Lung microvascular endothelial cell (primary cell): ENCODE measurements at regions not wholly inside any gene's neighbourhood (a gene's known extent, or its start where the extent isn't known, plus 50 kb on each side); places are given as distances from the start of the nearest gene placed in this dataset.
"Not testable (repeated sequence)": the region's sequence is repeated elsewhere in the genome, so short reads cannot be mapped to it uniquely, and the experiment has no call there.

Experiments used
- DNase-seq, 2 donors: peaks; one replicate each; pipeline versions ENCODE4 v3.0.0 to v3.0.0-alpha.2; 2010; ENCODE audit warnings: low read depth in 2 of 2

GRCh38 chr9:1538301-1538700 is 476.8 kb upstream of the SMARCA2 start:
- no peak for DNase-seq

DNA sequence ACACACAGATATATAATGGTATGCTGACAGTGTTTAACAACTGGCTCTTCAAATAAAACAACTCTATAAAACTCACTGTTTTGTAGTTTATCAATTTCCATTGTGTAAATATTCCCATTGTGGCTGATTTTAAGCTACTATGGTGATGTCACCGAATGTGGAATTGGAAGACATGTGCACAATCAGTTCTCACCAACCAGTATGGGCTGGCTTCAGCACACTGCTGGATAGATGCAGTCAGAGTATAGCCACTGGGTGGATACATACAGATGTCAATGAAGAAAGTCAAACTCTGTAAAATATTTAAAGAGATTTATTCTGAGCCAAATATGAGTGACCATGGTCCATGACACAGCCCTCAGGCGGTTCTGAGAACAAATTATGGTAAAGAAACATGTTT is 475.9 kb upstream of the SMARCA2 start:
- DNase-seq: no peak

GRCh38 chr9:1550636-1551035 is 464.5 kb upstream of the SMARCA2 start:
- DNase-seq: no peak

DNA sequence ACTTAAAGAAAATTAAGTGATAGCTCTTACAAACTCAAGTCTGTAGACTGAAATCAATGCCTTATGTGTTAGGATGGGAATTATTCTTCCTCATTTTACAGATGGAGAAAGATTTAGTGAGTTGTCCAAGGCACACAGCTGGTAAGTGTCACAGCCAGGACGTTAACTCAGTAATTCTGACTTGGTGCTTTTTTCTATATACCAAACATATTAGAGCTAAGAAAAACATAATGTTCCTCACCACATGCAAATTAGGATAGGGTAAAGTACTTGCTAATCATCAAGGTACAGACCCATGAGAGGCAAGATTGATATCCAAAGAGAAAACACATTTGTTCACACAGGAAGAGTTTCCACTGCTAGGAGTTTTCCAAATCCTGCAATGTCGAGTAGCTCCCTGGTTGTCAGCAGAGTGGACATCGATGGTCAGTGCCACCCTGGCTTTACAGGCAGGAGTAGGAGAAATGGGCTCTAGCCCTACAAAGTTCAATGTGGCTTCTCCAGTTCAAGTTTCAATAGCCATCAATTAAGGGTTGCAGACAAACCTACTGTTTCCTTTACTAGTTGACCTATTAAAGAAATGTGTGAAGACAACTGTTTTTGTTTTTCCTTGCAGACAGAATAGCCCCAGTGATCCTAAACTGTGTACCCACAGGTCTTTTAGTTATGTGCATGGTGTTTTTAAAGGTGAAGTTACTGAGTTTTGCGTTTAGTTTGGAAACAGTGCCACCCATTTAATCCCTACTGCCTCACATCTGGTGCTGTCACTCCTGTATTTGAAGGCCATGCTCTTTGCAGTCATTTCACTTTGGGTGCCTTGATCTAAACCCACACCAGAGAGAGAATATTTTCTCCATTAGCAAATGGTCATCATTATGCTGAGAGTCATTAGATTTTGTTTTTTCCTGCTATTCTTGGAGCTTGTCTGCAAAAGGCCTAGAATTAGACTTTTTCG is 460.8 kb upstream of the SMARCA2 start:
- no peak for DNase-seq

GRCh38 chr9:1558666-1559065 is 456.5 kb upstream of the SMARCA2 start:
- DNase-seq: not testable (repeated sequence)

DNA sequence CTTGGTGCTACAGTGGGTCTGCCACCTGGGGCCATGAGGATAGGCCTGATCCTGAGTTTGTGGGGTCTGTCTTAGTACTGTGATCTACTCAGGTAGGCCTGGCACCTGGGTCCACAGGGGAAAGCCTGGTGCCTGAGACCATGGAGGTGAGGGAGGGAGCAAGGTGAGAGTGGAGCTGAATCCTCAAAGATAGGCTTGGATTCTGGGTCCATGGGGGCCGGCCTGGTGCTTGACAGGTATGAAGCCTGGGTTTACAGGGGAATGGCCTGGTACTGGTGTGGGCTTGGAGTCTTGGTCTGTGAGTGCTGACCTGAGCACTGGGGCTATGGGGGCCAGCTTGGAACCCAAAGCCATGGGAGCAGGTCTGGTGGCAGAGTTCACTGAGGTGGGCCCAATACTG is 439.2 kb upstream of the SMARCA2 start:
- no peak for DNase-seq

DNA sequence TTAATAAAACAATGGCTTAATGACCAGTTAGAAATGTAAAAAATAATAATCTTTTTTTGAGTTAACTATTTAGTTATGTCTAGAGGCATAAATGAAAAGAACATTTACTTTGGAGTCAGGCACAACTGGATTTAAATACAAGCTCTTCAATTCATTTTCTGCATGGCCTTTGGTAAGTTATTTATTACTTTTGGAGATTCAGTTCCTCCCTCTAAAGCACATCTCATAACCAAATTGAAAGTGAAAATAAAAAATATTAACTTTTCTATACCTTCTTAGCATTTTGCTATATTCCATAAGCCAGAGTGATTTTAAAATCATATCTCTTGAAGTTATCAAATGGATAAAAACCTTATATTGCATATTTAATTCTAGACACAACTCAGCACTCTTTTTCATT is 434.9 kb upstream of the SMARCA2 start:
- no peak for DNase-seq

- DNase-seq: no peak
These were observed 433.2 kb upstream of the SMARCA2 start for GRCh38 chr9:1581926-1582325.

DNA sequence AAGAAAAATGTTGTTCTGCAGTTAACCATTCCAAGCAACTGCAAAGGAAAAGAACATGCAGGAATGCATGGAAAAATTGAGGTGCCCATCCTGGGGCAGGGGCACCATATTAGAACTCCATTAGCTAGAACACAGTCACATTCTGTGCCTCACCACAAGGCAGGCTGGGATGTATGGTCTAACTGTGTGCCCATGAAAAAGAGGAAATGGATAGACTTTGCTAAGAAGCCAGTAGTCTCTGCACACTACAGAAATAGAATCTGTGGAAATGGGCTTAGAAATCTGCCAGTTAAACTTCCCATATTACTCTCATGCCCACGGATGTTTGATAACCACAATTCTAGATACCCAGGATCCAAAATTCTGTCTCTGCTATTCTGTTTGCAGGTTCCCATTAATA is 423.8 kb upstream of the SMARCA2 start:
- DNase-seq: no peak

DNA sequence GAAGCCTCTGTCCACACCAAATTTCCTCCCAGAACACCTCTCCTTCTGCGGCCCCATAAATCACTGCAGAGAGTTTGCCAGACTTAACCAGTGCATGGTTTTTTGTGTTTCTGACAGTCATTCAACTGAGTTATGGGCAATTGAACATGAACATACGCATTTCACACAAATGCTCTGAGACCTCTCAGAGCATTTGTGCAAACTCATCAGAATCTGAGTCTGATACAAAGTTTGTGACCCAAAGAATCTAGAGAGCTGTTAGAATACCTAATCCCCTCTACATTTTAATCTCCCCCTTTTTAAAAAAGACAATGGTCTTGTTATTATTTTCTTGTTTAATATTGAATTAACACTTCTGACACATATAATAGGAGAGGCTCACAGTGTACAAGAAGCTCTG is 416.9 kb upstream of the SMARCA2 start:
- no peak for DNase-seq

- no peak for DNase-seq
These were observed 415.2 kb upstream of the SMARCA2 start for GRCh38 chr9:1599961-1600360.

GRCh38 chr9:1604942-1605560 is 410.1 kb upstream of the SMARCA2 start:
- DNase-seq: peak in 1 of 2 donors; percentile 1

DNA sequence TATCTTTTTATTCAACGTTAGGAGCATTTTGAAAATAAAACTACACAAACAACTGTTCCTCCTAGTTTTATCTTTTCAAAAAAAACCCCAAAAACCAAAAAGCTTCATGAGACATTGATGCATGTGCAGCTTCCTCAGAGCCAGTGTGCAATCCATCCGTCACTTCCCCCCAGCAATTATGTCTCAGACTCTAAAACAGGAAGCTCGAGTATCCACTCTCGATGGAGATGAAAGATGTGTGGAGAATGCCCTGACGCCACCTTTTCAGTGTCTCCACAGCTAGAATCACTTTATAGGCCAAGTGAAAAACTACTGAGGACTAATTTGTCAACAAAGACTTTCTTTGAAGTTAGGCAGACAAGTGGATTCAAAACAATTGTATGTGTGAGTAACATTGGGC is 408.9 kb upstream of the SMARCA2 start:
- DNase-seq: no peak

DNA sequence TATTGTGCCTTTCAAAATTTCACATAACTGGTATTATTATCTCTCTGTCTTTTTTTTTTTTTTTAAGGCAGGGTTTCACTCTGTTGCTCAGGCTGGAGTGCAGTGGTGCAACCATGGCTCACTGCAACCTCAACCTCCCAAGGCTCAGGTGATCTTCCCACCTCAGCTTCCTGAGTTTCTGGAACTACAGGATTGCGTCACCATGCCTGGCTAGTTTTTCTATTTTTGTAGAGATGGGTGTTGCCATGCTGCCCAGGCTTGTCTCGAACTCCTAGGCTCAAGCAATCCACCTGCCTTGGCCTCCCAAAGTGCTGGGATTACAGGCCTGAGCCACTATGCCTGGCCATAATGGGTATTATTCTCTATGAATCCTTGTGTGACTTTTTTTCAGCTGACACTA is 402.3 kb upstream of the SMARCA2 start:
- DNase-seq: no peak

GRCh38 chr9:1617419-1617818 is 397.7 kb upstream of the SMARCA2 start:
- DNase-seq: no peak

GRCh38 chr9:1619915-1620710 is 395.0 kb upstream of the SMARCA2 start:
- no peak for DNase-seq

DNA sequence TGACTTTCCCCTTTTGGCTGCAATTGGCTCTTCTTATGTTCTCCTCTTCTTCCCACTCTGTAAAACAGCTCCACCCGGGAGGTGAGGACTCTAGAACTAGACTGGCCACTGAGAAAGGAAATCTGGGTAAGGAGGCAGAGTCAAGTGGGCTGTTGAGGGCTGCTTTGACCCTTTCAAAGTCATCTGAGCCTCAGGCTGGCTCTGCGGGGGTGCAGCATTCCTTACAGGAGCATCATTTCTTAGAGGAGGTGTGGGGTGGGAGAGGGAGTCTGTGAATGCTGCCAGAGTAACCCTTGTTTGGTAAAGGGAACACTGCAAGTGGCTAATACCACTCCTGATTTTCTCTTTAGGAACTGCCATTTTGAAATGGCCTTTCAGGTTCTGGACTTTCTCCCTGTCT is 377.7 kb upstream of the SMARCA2 start:
- DNase-seq: no peak

DNA sequence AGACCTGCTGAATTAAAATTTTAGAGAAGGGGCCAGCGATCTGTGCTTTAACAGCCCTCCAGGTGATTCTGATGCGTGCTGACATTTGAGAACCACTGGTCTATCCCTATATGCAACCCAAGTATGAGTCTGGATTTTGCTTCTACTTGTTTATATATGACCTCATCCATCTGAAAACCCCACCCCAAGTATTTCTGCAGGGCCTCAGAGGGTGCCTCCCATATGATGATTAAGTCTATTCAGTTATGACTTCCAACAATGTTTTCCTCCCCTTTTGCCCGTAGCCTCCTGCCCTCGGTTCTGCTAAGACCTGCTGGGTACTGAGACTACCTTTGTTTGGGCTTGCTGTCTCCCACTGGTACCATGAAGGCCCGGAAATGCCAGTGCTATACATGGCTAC is 376.0 kb upstream of the SMARCA2 start:
- DNase-seq: no peak

DNA sequence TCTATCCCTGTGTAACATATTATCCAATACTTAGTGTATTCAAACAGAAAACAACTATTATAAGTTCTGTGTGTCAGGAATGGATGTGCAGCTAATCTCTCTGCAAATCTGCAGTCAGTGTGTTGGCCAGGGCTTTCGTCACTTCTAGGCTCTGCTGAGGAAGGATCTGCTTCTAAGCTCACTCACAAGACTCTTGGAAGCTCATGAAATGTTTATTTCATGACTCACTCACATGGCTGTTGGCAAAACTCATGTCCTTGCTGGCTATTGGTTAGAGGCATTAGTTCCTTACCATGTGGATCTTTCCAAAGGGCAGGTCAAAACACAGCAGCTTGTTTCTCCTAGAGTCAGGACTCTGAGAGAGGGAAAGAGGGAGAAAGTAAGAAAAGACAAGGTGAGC is 367.4 kb upstream of the SMARCA2 start:
- DNase-seq: peak in 1 of 2 donors; percentile 1

DNA sequence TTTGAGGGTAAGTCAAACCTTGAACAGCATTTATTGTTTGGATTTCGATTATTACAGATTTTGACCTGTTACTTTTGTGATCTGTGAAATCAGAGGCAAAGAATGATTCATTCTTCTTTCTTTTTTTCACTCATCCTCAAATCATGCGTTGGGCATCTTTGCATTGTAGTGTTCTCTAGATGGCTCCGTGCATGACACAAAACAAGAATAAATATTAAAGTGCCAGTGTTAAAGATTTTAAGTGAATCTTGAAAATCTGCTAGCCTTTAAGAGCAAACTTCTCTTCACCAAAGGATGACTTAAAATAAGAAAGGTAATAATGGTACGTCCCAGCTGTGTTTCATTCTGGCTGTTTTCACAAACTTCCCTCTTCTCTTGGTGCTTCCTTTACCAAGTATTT is 361.9 kb upstream of the SMARCA2 start:
- no peak for DNase-seq

DNA sequence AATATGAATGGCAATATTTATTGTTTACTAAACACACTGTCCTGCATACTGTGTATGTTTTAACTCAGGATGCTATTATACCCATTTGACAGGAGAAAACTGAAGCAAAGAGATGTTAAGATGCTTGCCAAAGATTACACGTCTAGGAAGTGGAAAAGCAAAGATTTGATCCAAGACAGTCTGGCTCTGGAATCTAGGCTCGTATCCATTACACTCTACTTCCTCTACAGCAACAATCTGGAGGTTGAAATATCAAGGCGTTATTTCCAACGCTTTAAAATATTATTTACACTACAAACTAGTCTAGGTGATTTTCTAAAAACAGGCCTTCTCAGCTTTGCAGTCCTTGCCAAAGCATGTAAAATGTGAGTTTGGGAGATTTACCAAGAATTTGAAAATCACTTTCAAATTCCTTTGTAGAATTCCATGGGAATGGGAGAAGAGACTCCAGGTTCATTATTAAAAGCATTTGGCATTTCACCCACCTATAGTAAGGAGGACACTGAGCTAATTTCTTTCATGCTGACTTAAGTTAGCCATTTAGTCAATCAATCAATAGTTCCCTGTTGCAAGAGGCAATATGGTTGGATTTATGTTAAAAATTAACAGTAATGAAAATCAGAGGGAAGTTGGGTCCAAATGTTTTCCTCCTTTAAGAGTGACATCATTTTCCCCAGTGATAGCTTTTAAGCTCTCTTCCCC is 356.3 kb upstream of the SMARCA2 start:
- no peak for DNase-seq

DNA sequence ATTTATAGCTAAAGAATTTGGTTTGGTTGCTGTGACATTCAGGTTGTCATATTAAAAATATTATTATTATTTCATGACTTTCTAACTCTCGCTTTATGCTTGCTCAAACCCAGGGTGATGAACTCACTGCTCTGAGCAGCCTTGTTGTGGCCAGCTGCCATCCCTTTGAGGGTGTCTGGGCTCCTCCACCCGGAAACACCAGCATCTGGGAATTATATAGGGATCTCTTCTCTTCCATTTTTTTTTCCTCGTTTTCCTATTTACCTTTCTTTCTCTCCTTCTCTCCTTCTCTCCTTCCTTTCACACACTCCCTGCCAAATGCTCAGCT is 355.8 kb upstream of the SMARCA2 start:
- DNase-seq: no peak
